NCI-H187 treated with DMSO at 0.1 percent for 48 hours (cell line): ENCODE measurements at regions not wholly inside any gene's neighbourhood (a gene's known extent, or its start where the extent isn't known, plus 50 kb on each side); places are given as distances from the start of the nearest gene placed in this dataset.

Experiments
- DNase-seq: peaks from one replicate; lab custom pipeline; 2025; lab: John Stamatoyannopoulos, UW

DNA sequence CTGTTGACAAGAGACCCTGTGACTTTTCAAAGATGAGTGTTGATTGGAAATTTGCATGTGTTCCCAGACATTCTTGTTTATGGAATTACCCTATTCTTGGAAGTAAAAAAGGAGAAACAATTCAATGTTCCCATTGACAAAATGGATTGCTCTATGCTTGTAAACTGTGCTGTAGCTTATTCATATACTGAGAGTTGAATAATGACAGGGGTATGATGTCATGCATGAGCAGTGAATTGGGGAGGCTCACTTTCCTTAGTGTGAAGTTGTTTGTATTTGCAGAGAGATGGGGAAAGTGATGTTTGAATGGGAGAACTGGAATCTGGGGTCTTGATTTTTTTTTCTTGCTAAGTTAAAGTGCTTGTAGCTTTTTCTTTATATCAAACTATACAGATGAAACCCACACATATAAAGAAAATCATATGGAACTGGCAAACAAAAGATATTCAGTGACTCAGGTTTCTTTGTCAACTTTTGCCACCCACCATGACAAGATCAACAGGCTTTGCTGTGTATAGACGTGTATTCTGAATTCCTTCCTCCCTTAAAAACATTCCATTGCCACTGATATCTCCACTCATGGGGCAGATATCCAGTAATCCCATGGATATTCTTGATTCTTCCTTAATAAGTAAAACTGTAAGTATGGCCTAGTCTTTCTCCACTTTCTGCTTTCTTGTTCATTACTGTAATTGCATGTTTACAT is 97.8 kb upstream of the JAG1 start:
- DNase-seq: no peak

DNA sequence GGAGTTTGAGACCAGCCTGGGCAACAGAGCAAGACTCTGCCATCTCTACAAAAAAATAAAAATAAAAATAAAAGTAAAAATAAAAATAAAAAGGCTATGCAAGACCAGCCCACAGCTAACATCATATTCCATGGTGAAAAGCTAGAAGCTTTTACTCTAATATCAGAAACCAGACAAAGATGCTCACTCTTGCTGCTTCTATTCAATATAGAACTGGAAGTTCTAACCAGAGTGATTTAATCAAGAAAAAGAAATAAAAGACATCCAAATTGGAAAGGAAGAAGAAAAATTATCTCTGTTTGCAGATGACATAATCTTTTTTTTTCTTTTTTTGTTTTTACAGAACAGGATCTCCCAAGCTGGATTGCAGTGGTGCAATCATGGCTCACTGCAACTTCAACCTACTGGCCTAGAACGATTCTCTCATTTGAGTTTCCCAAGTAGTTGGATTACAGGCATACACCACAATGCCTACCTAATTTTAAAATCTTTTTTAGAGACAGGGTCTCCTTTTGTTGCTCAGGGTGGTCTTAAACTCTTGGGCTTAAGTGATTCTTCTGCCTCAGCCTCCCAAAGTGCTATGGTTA is 100.7 kb upstream of the JAG1 start:
- no peak for DNase-seq

DNA sequence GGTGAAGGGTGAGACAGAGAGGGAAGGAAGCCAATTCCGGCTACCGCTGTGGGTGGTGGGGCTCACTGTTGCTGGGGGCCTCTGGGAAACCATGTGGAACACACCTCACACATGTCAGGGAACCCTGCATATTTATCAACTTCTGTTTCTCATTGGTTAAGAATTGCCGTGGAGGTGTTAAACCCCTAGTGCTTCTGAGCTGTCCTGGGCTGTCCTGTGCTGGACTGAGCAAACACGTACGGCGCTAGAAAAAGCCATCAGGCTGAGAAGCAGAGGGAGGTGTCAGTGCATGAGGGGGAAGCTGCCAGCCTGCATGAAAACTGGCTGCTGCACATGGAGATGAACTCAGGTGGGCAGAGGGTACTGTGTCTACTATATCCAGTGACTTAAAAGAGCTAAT is 103.9 kb upstream of the JAG1 start:
- no peak for DNase-seq

DNA sequence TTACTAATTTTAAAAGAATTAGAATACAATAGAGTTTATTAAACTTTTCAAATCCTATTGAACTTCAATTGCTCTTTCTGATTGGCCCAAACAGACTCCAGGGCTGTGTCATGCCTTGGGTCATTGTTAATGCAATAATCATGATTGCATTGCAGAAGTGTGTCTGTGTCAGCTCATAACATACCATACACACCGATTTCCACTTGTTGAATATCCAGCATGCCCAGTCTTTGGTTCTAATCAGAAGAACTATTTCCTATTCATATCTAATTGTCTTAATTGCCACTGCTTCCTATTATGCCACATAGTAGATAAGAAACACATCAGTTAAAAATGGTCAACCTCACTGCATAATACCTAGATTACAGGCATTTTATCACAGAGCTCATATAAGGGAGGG is 106.1 kb upstream of the JAG1 start:
- no peak for DNase-seq

DNA sequence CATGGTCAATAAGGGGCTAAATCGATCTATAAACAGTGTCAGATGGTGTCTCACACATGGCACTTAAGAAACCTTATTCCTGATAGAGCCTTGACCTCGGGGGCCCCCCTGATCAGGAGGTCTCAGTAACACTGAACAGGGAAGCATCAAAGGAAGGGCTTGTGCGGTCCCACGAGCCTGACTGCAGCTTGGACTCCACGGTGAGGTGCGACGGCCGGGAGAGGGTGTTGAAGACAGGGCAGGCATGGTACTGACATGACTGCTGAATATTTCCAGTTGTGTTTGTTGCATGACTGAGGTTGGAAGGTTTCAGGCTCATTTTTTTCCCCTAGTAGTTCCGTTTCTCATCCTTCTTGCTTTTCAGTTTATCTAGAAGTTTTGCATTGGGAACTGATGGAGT is 107.1 kb upstream of the JAG1 start:
- no peak for DNase-seq

DNA sequence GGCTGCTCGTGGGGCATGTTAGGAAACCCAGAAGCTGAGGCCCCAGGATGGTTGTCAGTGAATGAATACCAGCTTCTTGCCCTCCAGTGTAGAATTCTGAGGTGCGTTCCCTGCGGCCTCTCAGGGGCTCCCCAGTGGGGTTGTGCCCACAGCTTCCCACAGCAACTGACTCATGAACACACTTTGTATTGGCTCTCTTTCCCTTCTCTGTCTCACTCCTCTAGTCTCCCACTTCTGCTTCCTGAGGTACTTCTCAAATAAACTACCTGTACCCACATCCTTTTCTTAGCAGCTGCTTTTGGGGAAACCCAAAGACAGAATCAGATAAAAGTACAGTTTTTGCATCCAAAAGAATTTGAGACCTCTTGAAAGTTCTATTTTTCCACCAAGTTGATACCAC is 107.7 kb upstream of the JAG1 start:
- no peak for DNase-seq

DNA sequence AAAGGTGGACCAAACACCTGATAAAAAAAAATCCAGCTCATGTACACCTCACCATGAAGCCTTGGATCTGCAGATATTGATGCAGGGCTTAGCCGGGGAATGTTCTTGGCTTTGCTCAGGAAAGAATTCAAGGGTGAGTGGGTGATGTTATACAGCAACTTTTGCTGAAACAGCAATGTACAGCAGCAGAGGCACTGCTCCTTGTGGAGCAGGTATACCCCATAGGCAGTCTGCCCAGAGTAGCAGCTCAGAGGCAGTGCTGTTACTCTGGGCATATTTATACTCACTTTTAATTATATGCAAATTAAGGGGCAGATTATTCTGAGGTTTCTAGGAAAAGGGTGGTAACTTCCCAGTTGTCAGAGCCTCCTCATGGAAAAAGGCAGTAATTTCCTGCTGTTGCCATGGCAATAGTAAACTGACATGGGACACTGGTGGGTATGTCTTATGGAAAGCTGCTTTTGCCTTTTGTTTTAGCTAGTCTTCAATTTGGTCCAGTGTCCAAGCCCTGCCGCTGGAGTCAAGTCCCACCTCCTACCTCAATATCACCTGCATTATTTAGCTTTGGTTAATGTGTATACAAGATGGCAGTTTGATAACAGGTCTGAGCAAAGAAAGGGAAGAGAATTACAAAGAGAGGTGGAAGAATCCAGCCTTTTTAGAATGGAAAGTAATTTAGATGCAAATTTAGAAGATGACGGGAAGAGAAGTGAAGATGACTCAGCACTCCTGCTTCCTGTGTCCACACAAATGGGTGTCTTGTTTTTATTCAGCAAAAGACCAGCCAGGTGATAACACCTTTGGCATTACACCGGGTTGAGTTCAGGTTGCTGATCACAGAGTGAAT is 110.1 kb upstream of the JAG1 start:
- no peak for DNase-seq

DNA sequence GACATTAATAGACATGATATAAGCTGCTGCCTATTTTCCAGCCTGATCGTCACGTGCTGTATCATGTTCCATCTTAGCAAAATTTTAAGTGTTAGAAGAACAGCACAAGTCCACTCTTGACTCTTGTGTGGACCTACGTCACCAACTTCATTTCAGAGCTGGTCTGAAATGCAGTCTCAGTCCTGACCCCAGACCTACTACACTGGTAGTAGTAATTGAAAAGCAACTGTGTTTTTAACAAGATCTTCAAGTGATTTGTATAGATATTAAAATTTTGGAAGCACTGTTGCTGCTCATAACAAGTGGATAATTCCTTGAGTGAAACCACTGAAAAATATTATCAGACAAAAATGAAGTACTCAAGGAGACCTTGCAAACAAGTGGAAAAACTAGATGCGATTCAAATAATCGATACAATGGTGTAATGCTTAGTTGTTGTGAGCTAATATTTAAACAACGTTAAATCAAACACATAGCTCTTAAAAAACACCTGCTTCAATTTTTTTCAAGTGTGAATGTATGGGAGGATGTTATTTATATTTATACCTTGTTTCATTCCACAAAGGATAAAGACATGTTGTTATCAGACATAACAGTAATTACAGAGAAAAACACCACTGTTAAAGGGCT is 110.9 kb upstream of the JAG1 start:
- no peak for DNase-seq

DNA sequence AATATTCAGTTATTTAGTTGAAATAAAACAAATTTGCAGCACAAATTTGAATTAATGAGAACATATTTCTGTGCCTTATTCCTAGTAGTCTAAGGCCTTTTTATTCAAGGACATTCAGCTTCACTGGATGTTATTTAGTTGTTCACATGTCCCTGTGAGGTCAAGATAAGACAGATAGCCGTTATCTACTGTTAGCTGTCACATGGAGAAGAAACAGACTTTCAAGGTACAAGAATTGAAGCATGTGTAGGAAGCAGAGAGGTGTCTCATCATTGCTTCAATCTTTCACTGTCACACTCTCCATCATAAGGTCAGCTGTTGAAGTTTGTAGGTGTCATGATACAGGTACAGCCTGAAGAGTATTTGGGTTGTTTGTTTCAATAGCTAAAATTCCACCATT is 112.9 kb upstream of the JAG1 start:
- no peak for DNase-seq

DNA sequence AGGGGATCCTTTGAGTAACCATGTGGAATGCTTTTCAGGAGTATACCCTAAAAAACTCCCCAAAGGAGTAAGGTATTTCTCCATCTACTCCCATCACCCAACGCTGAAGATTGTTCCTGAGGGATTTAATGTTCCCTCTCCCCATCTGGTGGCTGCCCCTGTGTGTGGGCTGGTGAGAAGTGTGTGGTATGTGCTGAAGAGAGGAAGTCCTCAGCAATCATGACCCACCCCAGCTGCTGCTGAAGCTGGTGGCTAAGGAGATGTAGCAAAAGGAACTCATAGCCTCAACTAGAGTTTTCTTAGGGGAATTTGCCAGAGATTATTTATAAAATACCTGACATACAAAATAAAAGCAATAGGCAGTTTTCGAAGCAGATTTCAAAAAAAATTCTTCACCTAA is 114.3 kb upstream of the JAG1 start:
- DNase-seq: no peak

DNA sequence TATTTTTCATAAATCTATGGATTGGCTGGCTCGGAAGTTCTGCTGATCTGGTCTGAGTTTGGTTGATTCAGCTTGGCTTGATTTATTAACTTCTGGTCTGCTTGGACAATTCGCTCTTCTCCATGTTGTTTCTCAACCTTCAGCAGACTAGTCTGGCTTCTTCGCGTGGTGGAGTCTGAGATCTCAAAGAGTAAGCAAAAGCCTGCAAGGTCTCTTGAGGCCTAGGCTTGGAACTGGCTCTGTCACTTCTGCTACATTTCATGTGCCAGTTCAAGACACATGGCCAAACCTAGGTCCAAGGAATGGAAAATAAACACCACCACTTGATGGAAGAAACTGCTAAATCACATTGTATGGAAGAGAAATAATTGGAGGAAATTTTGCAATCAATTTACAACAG is 115.1 kb upstream of the JAG1 start:
- DNase-seq: no peak

DNA sequence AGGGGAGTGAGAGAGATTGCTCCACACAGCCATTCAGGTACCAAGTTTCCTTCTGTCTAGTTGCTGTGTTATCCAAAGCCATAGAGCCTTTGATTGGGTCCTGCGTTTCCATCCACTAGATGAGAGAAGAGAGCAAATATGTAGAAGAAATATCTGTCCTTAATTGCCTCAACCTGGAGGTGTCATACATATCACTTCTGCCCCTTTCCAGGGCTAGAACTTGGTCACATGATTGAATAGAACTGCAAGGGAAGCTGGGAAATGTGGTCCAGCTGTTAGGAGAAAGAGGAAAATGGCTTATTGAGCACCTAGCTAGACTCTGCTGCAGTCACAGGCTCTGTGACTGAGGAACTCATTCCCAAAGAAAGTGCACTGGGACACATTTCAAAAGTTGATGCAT is 115.6 kb upstream of the JAG1 start:
- DNase-seq: no peak

DNA sequence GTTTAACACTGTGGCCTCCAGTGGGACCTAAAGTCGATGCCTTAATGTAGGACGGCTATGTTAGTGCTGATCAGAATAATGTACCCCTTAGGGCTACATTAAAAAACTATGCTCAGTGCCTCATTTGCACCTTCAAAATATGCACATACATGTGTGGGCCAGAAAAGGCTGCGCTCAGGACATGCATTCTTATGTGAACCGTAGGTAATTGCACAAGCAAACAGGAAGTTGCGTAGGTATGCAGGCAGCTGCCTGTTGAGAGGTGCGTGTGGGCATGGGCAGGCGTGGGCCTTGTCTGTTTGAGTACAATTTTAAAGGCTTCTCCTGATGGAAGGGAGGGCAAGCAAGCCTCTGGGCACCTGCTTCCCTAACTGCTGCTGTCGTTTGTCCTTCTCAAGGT is 116.2 kb upstream of the JAG1 start:
- DNase-seq: no peak

DNA sequence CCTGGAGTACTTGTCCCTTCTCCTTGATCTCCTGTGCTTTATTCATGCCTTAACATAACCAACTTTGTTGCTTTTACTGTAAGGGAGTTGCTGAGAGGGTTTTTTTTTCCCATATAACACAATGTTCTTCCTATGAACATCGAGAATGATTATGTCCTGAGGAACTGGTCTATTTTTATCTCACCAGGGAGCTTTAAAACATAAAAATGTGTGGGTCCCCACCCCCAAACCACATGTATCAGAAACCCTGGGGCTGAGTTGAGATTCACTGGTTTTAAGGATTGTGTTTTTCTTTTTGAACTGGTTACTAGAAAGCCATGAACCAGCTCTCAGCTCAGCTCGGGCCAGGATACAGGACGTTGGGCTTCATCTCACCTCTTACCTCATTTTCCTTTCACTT is 118.5 kb upstream of the JAG1 start:
- no peak for DNase-seq

DNA sequence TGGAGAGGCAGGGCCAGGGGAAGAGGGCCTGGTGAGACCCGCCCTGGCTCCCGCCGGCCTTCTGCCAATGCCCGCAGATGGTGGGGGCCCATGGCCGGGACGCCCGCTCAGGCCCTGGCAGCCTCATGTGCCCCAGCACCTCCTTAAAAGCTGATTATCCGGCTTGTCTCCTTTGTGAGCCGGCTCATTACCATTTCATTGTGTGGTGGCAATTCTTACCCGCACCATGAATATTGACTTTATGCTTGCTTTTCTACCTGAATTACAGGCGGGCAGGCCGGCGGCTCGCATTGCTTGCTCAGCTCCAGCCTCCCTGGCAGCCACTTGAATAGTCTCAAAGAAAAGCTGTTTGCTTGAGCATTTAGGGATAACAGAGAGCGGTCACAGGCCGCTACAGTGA is 120.0 kb upstream of the JAG1 start:
- DNase-seq: peak; percentile 60

DNA sequence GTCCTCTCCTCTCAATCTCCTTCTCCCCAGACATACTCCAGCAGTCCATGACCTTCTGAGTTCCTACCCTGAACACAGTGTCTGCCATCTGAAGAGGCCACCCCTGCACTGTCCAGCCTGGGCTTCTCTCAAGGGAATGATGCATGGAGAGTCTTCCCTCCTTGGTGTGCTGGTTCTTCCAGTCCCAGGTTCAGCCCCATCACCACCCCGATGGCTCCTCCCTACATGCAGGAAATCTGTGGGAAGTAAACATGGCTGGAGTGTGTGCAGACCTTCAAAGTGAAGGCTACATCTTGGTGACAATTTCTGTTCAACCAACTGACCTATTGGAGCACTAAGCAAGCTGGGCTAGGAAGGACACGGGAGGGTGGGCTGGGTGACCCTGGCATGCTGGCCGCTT is 121.0 kb upstream of the JAG1 start:
- DNase-seq: no peak

DNA sequence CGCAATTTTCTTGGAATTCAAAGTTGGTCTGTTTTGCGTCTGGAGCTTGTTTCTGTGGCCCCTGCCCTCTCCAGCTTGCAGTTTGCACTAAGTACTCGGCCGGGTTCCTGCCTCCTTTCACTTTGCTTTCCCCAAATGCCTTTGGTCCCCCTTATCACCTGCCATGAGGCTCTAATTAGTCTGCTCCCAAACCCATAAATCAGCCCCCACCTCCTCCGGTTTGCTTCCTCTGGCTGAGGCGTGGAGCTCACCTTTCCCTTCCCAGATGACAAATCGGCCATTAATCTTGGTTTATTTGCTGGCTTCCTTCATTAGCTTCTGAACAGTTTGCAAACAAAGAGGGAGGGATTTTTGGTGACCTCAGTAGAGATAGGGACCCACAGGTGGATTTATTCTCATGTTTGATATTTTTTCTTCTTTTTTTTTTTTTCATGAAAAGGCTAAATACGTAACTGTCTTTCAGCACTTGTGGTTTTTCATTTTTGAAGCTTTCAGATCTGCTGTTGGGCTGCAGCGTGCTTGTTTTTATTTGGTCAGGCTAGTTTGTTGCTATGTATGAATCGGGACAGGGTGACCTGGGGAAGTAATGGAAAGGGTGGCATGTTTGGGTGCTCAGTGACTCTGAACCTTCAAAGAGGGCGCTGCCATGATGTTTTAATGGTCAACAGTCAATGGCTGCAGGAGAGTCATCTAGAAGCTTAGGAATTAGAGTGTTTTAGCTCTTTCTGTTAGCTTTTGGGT is 121.7 kb upstream of the JAG1 start:
- no peak for DNase-seq

DNA sequence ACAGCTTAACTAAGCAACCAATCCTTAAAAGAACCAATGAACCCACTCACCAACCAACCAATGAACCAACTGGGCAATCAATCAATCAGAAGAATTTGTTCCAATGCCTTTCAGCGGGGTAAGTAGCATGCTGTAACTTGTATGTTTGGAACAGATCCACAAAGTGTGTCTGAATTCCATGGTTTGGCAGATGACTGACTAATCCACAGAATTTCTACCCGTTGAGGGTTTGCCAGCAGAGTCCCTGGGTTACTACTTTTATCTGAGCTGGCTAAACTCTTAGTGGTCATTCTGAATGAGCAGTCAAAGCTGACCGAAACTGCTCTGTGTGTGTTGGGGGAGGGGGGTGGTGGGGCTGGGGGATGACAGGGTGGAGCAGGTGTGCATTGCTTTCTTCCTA is 125.0 kb upstream of the JAG1 start:
- DNase-seq: no peak

DNA sequence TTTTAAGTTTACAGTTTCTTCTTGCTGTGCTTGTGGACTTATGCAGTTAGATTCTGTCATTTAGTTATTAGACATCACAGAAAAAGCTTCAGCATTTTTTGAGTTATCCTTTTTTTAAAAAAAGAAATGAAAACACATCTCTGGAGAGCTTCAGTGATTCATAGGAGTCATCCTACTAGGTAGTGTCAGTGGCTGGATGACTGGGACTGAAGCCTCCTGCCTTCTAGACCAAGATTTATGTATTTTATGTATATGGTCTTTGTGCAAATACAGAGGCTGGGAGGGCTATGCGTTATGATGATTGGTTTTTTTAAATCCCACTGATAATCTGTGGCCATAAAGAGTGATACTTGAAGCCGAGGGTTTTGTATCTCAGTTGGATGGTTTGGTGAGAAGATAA is 125.9 kb upstream of the JAG1 start:
- no peak for DNase-seq

DNA sequence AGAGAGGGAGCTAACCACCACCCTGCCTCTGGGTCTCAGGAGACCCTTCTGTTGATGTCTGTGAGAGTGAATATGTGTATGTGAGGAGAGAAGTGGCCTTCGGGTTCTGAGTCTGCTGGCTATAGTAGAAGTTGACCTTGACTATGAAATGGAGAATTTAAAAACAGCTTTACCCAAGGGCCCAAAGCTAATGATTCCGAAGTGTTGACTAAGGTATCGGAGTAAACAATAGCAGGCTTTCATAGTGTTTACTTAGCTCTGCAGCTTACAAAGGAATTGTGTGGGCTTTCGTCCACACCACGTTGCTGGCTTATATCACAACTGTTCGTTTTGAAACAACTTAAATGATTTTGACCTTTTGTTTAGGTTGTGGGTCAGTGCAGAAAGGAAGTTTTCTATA is 126.5 kb upstream of the JAG1 start:
- no peak for DNase-seq

DNA sequence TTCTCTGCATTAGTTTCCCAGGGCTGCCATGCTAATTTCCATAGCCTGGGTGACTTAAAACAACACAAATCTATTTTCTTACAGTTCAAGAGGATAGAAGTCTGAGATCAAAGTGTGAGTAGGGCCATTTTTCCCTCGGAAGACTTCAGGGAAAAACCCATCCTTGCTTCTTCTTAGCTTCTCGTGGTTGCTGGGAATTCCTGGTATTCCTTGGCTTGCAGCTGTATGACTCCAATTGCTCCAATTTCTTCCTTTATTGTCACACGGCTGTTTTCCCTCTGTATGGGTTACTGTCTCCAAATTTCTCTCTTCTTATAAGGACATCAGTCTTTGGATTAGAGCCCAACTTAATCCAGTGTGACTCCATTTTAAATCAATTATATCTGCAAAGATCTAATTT is 128.4 kb upstream of the JAG1 start:
- DNase-seq: no peak

DNA sequence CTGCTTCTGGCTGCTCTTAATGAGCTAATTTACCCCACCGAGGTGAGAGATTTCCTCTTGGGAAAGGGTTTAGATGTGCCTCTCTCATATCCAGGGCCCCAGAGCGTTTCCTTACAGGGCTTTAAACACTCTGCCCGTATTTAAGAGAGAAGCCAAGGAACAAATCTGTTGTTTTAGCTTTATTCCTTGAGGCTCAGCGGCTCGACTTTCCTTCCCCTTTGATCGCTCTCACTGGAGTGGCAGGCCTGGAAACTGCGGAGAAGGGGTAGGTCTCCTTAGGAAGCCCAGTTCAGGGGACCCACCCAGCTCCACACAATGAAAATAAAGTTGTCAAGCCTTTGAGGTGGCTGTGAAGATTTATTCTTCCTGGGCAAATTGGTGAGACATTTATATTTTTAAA is 132.0 kb upstream of the JAG1 start:
- no peak for DNase-seq
